Gastrocnemius medialis (tissue), 4 donors: ENCODE measurements at regions not wholly inside any gene's neighbourhood (a gene's known extent, or its start where the extent isn't known, plus 50 kb on each side); places are given as distances from the start of the nearest gene placed in this dataset.

Experiments
- POLR2A ChIP-seq, 2 donors: fragments of 450-650 bp; IDR thresholded peaks; one replicate each; pipeline ENCODE4 v1.6.1; 2017; ENCODE audit warnings: antibody characterized with exemption in 2 of 2, mild to moderate bottlenecking in 2 of 2, moderate library complexity in 2 of 2
- TF ChIP-seq, protein P1 (sequence below), 5 experiments: fragments of 450-650 bp in 3 of 5; fragments of 200-600 bp in 2 of 5; sonication (generic) in 2 of 5; IDR thresholded peaks in 4 of 5; conservative IDR thresholded peaks in 1 of 5; 1 replicate in 4 of 5; 2 replicates in 1 of 5; pipeline ENCODE4 v1.5.1; 2016 to 2019; ENCODE audit warnings: antibody characterized with exemption in 5 of 5, mild to moderate bottlenecking in 3 of 5, moderate library complexity in 3 of 5

GRCh38 chr5:88548136-88548805 lies 279.6 kb upstream of the TMEM161B start:
- TF ChIP-seq, protein P1, sequence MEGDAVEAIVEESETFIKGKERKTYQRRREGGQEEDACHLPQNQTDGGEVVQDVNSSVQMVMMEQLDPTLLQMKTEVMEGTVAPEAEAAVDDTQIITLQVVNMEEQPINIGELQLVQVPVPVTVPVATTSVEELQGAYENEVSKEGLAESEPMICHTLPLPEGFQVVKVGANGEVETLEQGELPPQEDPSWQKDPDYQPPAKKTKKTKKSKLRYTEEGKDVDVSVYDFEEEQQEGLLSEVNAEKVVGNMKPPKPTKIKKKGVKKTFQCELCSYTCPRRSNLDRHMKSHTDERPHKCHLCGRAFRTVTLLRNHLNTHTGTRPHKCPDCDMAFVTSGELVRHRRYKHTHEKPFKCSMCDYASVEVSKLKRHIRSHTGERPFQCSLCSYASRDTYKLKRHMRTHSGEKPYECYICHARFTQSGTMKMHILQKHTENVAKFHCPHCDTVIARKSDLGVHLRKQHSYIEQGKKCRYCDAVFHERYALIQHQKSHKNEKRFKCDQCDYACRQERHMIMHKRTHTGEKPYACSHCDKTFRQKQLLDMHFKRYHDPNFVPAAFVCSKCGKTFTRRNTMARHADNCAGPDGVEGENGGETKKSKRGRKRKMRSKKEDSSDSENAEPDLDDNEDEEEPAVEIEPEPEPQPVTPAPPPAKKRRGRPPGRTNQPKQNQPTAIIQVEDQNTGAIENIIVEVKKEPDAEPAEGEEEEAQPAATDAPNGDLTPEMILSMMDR (IDR thresholded peaks at IDR 0.05 in 4 of 5, conservative IDR thresholded peaks at IDR 0.05 in 1 of 5), result no peak
- TF ChIP-seq POLR2A (IDR thresholded peaks at IDR 0.05), result no peak
